Common myeloid progenitor, CD34-positive (primary cell): ENCODE measurements at regions not wholly inside any gene's neighbourhood (a gene's known extent, or its start where the extent isn't known, plus 50 kb on each side); places are given as distances from the start of the nearest gene placed in this dataset.

Experiments
- CTCF ChIA-PET: fragments of 350-600 bp; sonication (Branson Sonifier 250); formaldehyde crosslinking; loops from one replicate; lab custom pipeline; 2021; ENCODE audit warnings: antibody characterized with exemption; lab: Charles Lee
- POLR2A ChIA-PET: fragments of 350-600 bp; sonication (Branson Sonifier 250); formaldehyde crosslinking; loops from one replicate; lab custom pipeline; 2021; ENCODE audit warnings: antibody characterized with exemption; lab: Charles Lee
- DNase-seq, 3 donors: peaks; one replicate each; pipeline versions ENCODE4 v3.0.0 to v3.0.0-alpha.2; 2013
- H3K27ac ChIP-seq, 2 experiments: 1 replicate in 1 of 2; 2 replicates in 1 of 2; pipeline ENCODE4 v1.7.0; 2013; ENCODE audit warnings: inconsistent platforms in 2 of 2, low read length in 2 of 2, mild to moderate bottlenecking in 2 of 2, low read depth in 1 of 2, moderate library complexity in 1 of 2; ENCODE audit not compliant: severe bottlenecking in 2 of 2, insufficient read depth in 1 of 2, poor library complexity in 1 of 2
- H3K27me3 ChIP-seq, 5 experiments: replicated peaks in 2 of 5; 1 replicate in 3 of 5; 2 replicates in 2 of 5; pipeline versions ENCODE4 v1.6.1 to v1.7.0; 2013; ENCODE audit warnings: low read length in 4 of 5, mild to moderate bottlenecking in 2 of 5, moderate library complexity in 2 of 5, inconsistent platforms in 1 of 5; ENCODE audit not compliant: insufficient read depth in 5 of 5, control insufficient read depth in 4 of 5
- H3K36me3 ChIP-seq, 4 experiments: 1 replicate in 2 of 4; 2 replicates in 2 of 4; pipeline versions ENCODE4 v1.6.1 to v1.7.0; 2013; ENCODE audit warnings: low read length in 3 of 4, control low read depth in 1 of 4, mild to moderate bottlenecking in 1 of 4; ENCODE audit not compliant: control insufficient read depth in 4 of 4, insufficient read depth in 4 of 4
- H3K4me1 ChIP-seq, 4 experiments: 1 replicate in 3 of 4; 2 replicates in 1 of 4; pipeline versions ENCODE4 v1.6.1 to v1.7.1; 2013; ENCODE audit warnings: low read length in 3 of 4, mild to moderate bottlenecking in 3 of 4, control low read depth in 1 of 4, inconsistent platforms in 1 of 4, moderate library complexity in 1 of 4; ENCODE audit not compliant: control insufficient read depth in 4 of 4, insufficient read depth in 4 of 4; ENCODE audit errors: control extremely low read depth in 1 of 4
- H3K4me3 ChIP-seq, 7 experiments: 1 replicate in 4 of 7; 2 replicates in 3 of 7; pipeline versions ENCODE4 v1.5.1 to v1.7.0; 2013; ENCODE audit warnings: mild to moderate bottlenecking in 7 of 7, low read length in 6 of 7, moderate library complexity in 6 of 7, inconsistent platforms in 2 of 7, low read depth in 2 of 7, control low read depth in 1 of 7; ENCODE audit not compliant: insufficient read depth in 4 of 7, control insufficient read depth in 1 of 7; ENCODE audit errors: extremely low read depth in 1 of 7
- H3K9me3 ChIP-seq, 5 experiments: 1 replicate in 4 of 5; 2 replicates in 1 of 5; pipeline versions ENCODE4 v1.6.1 to v1.7.1; 2013; ENCODE audit warnings: low read length in 4 of 5, mild to moderate bottlenecking in 2 of 5, inconsistent platforms in 1 of 5, low read depth in 1 of 5, moderate library complexity in 1 of 5; ENCODE audit not compliant: control insufficient read depth in 4 of 5, insufficient read depth in 2 of 5; ENCODE audit errors: control extremely low read depth in 1 of 5
- WGBS: methylation state at CpG from one replicate; pipeline ENCODE4 v1.1.5; 2013; ENCODE audit not compliant: insufficient coverage; 5-methylcytosine and 5-hydroxymethylcytosine counted together

GRCh38 chr6:11315743-11316437 lies 83.4 kb upstream of the NEDD9 start:
- no peaks in the 10 kb centered on the region for H3K9me3 ChIP-seq
- no peaks in the 10 kb centered on the region for H3K27me3 ChIP-seq
- ChIA-PET POLR2A (no interaction called here), CTCF (interaction anchor here (1.7 kb wide), 1 partner anchor 85 kb away, joined by 6 read pairs; no protein-coding TSS in a partner anchor)
- peaks cover 0 to 2% (median 0%) of the 10 kb centered on the region in 4 experiments for H3K36me3 ChIP-seq
- 100% methylated on average over 4 of the region's 5 CpGs for WGBS
- no peak for DNase-seq
- H3K4me3 ChIP-seq = no peak overlapping the region
- peaks cover 0 to 13% (median 0%) of the 10 kb centered on the region in 4 experiments for H3K4me1 ChIP-seq
- no peak overlapping the region for H3K27ac ChIP-seq

- H3K4me1 ChIP-seq = peaks cover 0 to 19% (median 0%) of the 10 kb centered on the region in 4 experiments
- H3K4me3 ChIP-seq = no peak overlapping the region
- no peak for DNase-seq
- ChIA-PET CTCF (no interaction called here), POLR2A (no interaction called here)
- H3K27ac ChIP-seq = no peak overlapping the region
- 100% methylated on average over 1 of the region's 1 CpG for WGBS
- H3K27me3 ChIP-seq = no peaks in the 10 kb centered on the region
- H3K9me3 ChIP-seq = no peaks in the 10 kb centered on the region
- peaks cover 0 to 2% (median 0%) of the 10 kb centered on the region in 4 experiments for H3K36me3 ChIP-seq
Observed at GRCh38 chr6:11313207-11313606, 80.7 kb upstream of the NEDD9 start.

GRCh38 chr6:11311970-11312369 lies 79.5 kb upstream of the NEDD9 start:
- ChIA-PET POLR2A (no interaction called here), CTCF (interaction anchor here (0.9 kb wide), 1 partner anchor 14 kb away, joined by 3 read pairs; no protein-coding TSS in a partner anchor)
- no peak overlapping the region for H3K4me3 ChIP-seq
- peaks cover 0 to 2% (median 0%) of the 10 kb centered on the region in 4 experiments for H3K36me3 ChIP-seq
- 100% methylated on average over 1 of the region's 1 CpG for WGBS
- H3K4me1 ChIP-seq = peaks cover 0 to 13% (median 0%) of the 10 kb centered on the region in 4 experiments
- H3K27ac ChIP-seq = no peak overlapping the region
- no peak for DNase-seq
- no peaks in the 10 kb centered on the region for H3K27me3 ChIP-seq
- H3K9me3 ChIP-seq = no peaks in the 10 kb centered on the region

- Histone ChIP-seq H3K4me1 (peaks cover 0 to 13% (median 0%) of the 10 kb centered on the region in 4 experiments), H3K9me3 (no peaks in the 10 kb centered on the region), H3K4me3 (no peak overlapping the region), H3K27me3 (no peaks in the 10 kb centered on the region), H3K36me3 (no peaks in the 10 kb centered on the region), H3K27ac (no peak overlapping the region)
- ChIA-PET CTCF (interaction anchor here (1.5 kb wide), 1 partner anchor 20 kb away, joined by 3 read pairs; no protein-coding TSS in a partner anchor), POLR2A (no interaction called here)
- WGBS = 85% methylated on average over 7 of the region's 7 CpGs
- peak in 2 of 3 donors; percentile 56 for DNase-seq
Observed at GRCh38 chr6:11309947-11310665, 77.6 kb upstream of the NEDD9 start.

- DNase-seq = no peak
- Histone ChIP-seq H3K27me3 (no peaks in the 10 kb centered on the region), H3K27ac (no peak overlapping the region), H3K9me3 (no peaks in the 10 kb centered on the region), H3K36me3 (no peaks in the 10 kb centered on the region), H3K4me1 (peaks cover 0 to 13% (median 0%) of the 10 kb centered on the region in 4 experiments), H3K4me3 (no peak overlapping the region)
- CTCF ChIA-PET = interaction anchor here (1.5 kb wide), 1 partner anchor 11 kb away, joined by 3 read pairs; no protein-coding TSS in a partner anchor
- POLR2A ChIA-PET = no interaction called here
- WGBS = no CpG with 5 or more reads among the region's 3 CpGs
Observed at GRCh38 chr6:11307226-11307625, 74.8 kb upstream of the NEDD9 start.

GRCh38 chr6:11304946-11305345 lies 72.5 kb upstream of the NEDD9 start:
- POLR2A ChIA-PET = no interaction called here
- CTCF ChIA-PET = no interaction called here
- no peak overlapping the region for H3K27ac ChIP-seq

More at GRCh38 chr6:11304946-11305345, 72.5 kb upstream of the NEDD9 start:
- Histone ChIP-seq H3K36me3 (no peaks in the 10 kb centered on the region), H3K27me3 (no peaks in the 10 kb centered on the region), H3K4me3 (no peak overlapping the region), H3K9me3 (peaks cover 0 to 2% (median 0%) of the 10 kb centered on the region in 5 experiments), H3K4me1 (peaks cover 0 to 2% (median 0%) of the 10 kb centered on the region in 4 experiments)
- no peak for DNase-seq
- WGBS = no CpG with 5 or more reads among the region's 3 CpGs
